DND-41 (cell line): ENCODE measurements at regions not wholly inside any gene's neighbourhood (a gene's known extent, or its start where the extent isn't known, plus 50 kb on each side); places are given as distances from the start of the nearest gene placed in this dataset.

ENCODE experiments used
- ATAC-seq: fragments of 200-7000 bp; cut with Tn5 transposase; 3 replicates; pipeline ENCODE4 v1.9.1; 2021; ENCODE audit warnings: low read depth; ENCODE audit not compliant: insufficient read depth
- DNase-seq: peaks from one replicate; pipeline ENCODE4 v3.0.0-alpha.2; 2020
- H2AFZ ChIP-seq: 2 replicates; pipeline ENCODE4 v1.6.0; 2012; ENCODE audit warnings: low read depth, low read length
- H3K27ac ChIP-seq: 2 replicates; pipeline ENCODE4 v1.5.1; 2012; ENCODE audit warnings: low read length, inconsistent platforms
- H3K27me3 ChIP-seq: fragments of 200-600 bp; sonication (generic); 2 replicates; pipeline ENCODE4 v1.6.0; 2012; ENCODE audit warnings: low read length, mild to moderate bottlenecking, inconsistent platforms; ENCODE audit not compliant: insufficient read depth, poor library complexity
- H3K36me3 ChIP-seq: 2 replicates; pipeline ENCODE4 v1.5.1; 2012; ENCODE audit warnings: low read length, inconsistent platforms; ENCODE audit not compliant: insufficient read depth
- H3K4me1 ChIP-seq: 2 replicates; pipeline ENCODE4 v1.5.1; 2012; ENCODE audit warnings: mild to moderate bottlenecking, low read length; ENCODE audit not compliant: insufficient read depth
- H3K4me2 ChIP-seq: 2 replicates; pipeline ENCODE4 v1.6.0; 2012; ENCODE audit warnings: mild to moderate bottlenecking, moderate library complexity, low read length, inconsistent platforms; ENCODE audit not compliant: insufficient read depth
- H3K4me3 ChIP-seq, 2 experiments: fragments of 200-600 bp in 1 of 2; shearing (Covaris generic) in 1 of 2; 2 replicates each; pipeline ENCODE4 v1.5.1; 2012 to 2016; ENCODE audit warnings: inconsistent platforms in 2 of 2, low read length in 2 of 2, mild to moderate bottlenecking in 2 of 2, low read depth in 1 of 2, moderate library complexity in 1 of 2
- H3K79me2 ChIP-seq: 2 replicates; pipeline ENCODE4 v1.6.0; 2012; ENCODE audit warnings: low read length, inconsistent platforms; ENCODE audit not compliant: insufficient read depth
- H3K9ac ChIP-seq: 2 replicates; pipeline ENCODE4 v1.6.0; 2012; ENCODE audit warnings: low read depth, mild to moderate bottlenecking, inconsistent platforms, low read length, moderate library complexity
- H3K9me3 ChIP-seq: 2 replicates; pipeline ENCODE4 v1.5.1; 2012; ENCODE audit warnings: low read length, moderate library complexity, mild to moderate bottlenecking, inconsistent platforms; ENCODE audit not compliant: insufficient read depth, severe bottlenecking
- H4K20me1 ChIP-seq: 2 replicates; pipeline ENCODE4 v1.6.0; 2012; ENCODE audit warnings: low read length; ENCODE audit not compliant: insufficient read depth
- CTCF ChIP-seq: IDR thresholded peaks from 2 replicates; pipeline ENCODE4 v1.5.1; 2012; ENCODE audit warnings: borderline replicate concordance, low read length, moderate library complexity, mild to moderate bottlenecking; ENCODE audit not compliant: poor library complexity, severe bottlenecking; ENCODE audit errors: extremely low read depth
- EZH2 ChIP-seq: IDR thresholded peaks from 3 replicates; pipeline ENCODE4 v1.6.1; 2012; ENCODE audit warnings: borderline replicate concordance, low read depth, mild to moderate bottlenecking, moderate library complexity, low read length, inconsistent platforms; ENCODE audit not compliant: severe bottlenecking

- Histone ChIP-seq H3K9ac (no peak overlapping the region), H3K4me1 (no peaks in the 10 kb centered on the region), H3K27me3 (no peaks in the 10 kb centered on the region), H3K79me2 (no peaks in the 10 kb centered on the region), H3K4me2 (no peak overlapping the region), H3K4me3 (no peak overlapping the region), H3K9me3 (peaks cover 37% of the 10 kb centered on the region), H3K27ac (no peak overlapping the region), H3K36me3 (no peaks in the 10 kb centered on the region), H2AFZ (no peak overlapping the region), H4K20me1 (no peaks in the 10 kb centered on the region)
- DNase-seq = no peak
- no peak for ATAC-seq
- no peak for TF ChIP-seq EZH2
- TF ChIP-seq CTCF = peak; percentile 22
Observed at GRCh38 chr2:153770359-153770991, 101.2 kb upstream of the GALNT13 start.

DNA sequence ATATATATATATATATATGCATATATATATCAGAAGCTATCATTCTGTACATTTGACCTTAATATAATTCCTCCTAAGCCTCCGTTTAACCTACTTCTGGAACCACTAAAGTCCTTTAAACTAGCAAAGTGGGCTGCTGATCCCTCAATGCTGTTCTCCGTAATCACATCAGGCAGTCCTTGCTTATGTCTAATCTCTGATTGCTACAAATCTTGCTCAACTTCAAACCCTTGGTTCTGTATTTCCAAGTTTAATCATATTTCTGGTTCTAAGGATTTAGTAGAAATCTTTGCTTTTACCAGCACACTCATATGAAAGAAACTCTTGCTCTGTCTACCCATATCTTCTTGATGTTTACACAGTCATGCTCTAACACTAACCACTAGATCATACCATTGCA is 91.5 kb upstream of the GALNT13 start:
- H3K36me3 ChIP-seq = no peaks in the 10 kb centered on the region

GRCh38 chr2:153786016-153786415 is 85.7 kb upstream of the GALNT13 start:
- no peaks in the 10 kb centered on the region for H4K20me1 ChIP-seq

More for the DNA sequence above, 91.5 kb upstream of the GALNT13 start:
- TF ChIP-seq CTCF = no peak
- no peak for TF ChIP-seq EZH2
- Histone ChIP-seq H3K79me2 (no peaks in the 10 kb centered on the region), H3K4me2 (no peak overlapping the region), H3K27me3 (no peaks in the 10 kb centered on the region), H3K4me1 (no peaks in the 10 kb centered on the region), H2AFZ (no peak overlapping the region), H4K20me1 (no peaks in the 10 kb centered on the region), H3K9me3 (peaks cover 4% of the 10 kb centered on the region), H3K9ac (no peak overlapping the region), H3K27ac (no peak overlapping the region), H3K4me3 (no peak overlapping the region)
- ATAC-seq (no peak), DNase-seq (no peak)

More at GRCh38 chr2:153786016-153786415, 85.7 kb upstream of the GALNT13 start:
- H3K79me2 ChIP-seq = no peaks in the 10 kb centered on the region
- no peak overlapping the region for H3K4me3 ChIP-seq
- H3K9me3 ChIP-seq = peaks cover 6% of the 10 kb centered on the region
- no peaks in the 10 kb centered on the region for H3K27me3 ChIP-seq
- H3K36me3 ChIP-seq = no peaks in the 10 kb centered on the region
- H2AFZ ChIP-seq = no peak overlapping the region
- H3K9ac ChIP-seq = no peak overlapping the region
- no peak overlapping the region for H3K4me2 ChIP-seq
- no peak for ATAC-seq
- H3K4me1 ChIP-seq = no peaks in the 10 kb centered on the region
- H3K27ac ChIP-seq = no peak overlapping the region
- TF ChIP-seq CTCF (no peak), EZH2 (no peak)
- DNase-seq = no peak
